ENCODE measurements at regions not wholly inside any gene's neighbourhood (a gene's known extent, or its start where the extent isn't known, plus 50 kb on each side); places are given as distances from the start of the nearest gene placed in this dataset.

DNA sequence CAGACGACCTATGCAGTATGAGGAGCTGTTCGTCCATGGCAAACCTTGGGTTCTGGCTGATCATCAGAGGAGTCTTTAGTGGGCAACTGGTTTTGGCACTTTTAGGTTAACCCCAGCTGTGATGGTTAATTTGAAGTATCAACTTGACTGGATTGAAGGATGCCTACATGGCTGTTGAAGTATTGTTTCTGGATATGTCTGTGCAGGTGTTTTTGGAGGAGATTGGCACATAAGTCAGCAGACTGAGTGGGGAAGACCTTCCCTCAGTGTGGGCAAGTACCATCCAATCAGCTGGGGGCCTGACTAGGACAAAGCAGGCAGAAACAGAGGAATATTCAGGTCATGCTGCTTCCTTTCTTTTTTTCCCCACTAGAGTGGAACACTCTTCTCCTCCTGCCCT lies 284.1 kb downstream of the NFKBIZ start:
- DNase-seq (ENCODE audit: low read depth), result no peak
- in situ Hi-C loops (cut with HindIII; ENCODE audit: low sequenced_read_pairs), result no loop called here

DNA sequence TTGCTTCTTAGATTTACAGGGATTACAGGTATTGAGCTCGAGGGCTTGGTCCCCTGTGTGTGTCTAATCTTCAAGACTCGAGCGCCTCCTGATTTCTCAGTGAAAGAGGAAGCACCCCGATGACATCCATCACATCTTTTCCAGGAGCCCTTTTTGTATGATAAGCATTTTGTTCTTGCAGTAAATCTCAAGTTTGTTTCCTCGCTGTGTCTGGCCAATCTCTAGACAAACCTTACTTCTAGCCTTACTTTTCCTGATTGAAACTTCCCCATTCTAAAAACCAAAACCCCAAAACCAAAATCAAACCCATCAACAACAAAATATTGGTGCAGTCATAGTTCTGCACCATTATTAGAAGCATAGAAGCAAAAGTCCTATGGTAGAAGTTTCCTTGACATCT lies 286.0 kb downstream of the NFKBIZ start:
- TF ChIP-seq, protein P1, sequence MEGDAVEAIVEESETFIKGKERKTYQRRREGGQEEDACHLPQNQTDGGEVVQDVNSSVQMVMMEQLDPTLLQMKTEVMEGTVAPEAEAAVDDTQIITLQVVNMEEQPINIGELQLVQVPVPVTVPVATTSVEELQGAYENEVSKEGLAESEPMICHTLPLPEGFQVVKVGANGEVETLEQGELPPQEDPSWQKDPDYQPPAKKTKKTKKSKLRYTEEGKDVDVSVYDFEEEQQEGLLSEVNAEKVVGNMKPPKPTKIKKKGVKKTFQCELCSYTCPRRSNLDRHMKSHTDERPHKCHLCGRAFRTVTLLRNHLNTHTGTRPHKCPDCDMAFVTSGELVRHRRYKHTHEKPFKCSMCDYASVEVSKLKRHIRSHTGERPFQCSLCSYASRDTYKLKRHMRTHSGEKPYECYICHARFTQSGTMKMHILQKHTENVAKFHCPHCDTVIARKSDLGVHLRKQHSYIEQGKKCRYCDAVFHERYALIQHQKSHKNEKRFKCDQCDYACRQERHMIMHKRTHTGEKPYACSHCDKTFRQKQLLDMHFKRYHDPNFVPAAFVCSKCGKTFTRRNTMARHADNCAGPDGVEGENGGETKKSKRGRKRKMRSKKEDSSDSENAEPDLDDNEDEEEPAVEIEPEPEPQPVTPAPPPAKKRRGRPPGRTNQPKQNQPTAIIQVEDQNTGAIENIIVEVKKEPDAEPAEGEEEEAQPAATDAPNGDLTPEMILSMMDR (IDR thresholded peaks at IDR 0.05; ENCODE audit: low read depth, low read length, missing control alignments), result no peak
- no peak overlapping the region for H3K4me3 ChIP-seq (ENCODE audit: low read depth, low read length)
- in situ Hi-C loops (cut with HindIII; ENCODE audit: low sequenced_read_pairs), result no loop called here
- no peak for DNase-seq (ENCODE audit: low read depth)

More for the DNA sequence above, 284.1 kb downstream of the NFKBIZ start:
- TF ChIP-seq, protein P1 (IDR thresholded peaks at IDR 0.05; ENCODE audit: low read depth, low read length, missing control alignments), result no peak
- no peak overlapping the region for H3K4me3 ChIP-seq (ENCODE audit: low read depth, low read length)

DNA sequence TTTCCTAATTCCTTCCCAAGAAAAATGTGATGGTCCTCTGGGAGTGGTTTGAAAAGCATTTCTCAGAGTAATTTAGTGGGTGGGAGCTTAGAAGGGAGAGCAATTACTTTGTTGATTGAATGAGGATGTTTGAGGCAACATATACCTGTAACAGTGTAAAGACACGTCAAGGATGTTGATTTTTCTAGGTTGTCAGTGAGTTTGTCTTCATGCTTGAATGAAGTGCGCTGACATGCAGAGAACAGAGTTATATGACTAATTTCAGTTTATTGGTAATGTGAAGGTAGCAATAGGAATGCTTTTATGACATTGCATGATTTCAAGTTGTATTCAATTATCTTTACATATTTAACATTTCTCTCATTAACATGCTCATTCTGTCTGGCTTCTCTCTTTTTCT lies 286.9 kb downstream of the NFKBIZ start:
- no peak overlapping the region for H3K4me3 ChIP-seq (ENCODE audit: low read depth, low read length)
- TF ChIP-seq, protein P1 (IDR thresholded peaks at IDR 0.05; ENCODE audit: low read depth, low read length, missing control alignments), result no peak
- in situ Hi-C loops (cut with HindIII; ENCODE audit: low sequenced_read_pairs), result no loop called here
- no peak for DNase-seq (ENCODE audit: low read depth)

DNA sequence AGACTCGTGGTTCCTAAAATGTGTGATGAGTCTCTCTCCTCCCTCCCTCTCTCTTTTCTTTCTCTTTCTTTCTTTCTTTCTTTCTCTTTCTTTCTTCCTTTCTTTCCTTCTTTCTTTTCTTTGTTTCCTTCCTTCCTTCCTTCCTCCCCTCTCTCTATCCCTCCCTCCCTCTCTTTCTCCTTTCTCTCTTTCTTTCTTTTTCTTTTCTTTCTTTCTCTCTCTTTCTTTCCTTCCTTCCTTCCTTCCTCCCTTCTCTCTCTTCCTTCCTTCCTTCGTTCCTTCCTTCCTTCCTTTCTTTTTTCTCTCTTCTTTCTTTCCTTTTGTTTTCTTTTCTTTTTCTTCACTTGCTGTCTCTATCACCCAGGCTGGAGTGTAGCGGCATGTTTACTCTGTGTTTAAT lies 290.8 kb downstream of the NFKBIZ start:
- in situ Hi-C loops (cut with HindIII; ENCODE audit: low sequenced_read_pairs), result no loop called here
- H3K4me3 ChIP-seq (ENCODE audit: low read depth, low read length), result no peak overlapping the region
- no peak for DNase-seq (ENCODE audit: low read depth)
- TF ChIP-seq, protein P1 (IDR thresholded peaks at IDR 0.05; ENCODE audit: low read depth, low read length, missing control alignments), result no peak

DNA sequence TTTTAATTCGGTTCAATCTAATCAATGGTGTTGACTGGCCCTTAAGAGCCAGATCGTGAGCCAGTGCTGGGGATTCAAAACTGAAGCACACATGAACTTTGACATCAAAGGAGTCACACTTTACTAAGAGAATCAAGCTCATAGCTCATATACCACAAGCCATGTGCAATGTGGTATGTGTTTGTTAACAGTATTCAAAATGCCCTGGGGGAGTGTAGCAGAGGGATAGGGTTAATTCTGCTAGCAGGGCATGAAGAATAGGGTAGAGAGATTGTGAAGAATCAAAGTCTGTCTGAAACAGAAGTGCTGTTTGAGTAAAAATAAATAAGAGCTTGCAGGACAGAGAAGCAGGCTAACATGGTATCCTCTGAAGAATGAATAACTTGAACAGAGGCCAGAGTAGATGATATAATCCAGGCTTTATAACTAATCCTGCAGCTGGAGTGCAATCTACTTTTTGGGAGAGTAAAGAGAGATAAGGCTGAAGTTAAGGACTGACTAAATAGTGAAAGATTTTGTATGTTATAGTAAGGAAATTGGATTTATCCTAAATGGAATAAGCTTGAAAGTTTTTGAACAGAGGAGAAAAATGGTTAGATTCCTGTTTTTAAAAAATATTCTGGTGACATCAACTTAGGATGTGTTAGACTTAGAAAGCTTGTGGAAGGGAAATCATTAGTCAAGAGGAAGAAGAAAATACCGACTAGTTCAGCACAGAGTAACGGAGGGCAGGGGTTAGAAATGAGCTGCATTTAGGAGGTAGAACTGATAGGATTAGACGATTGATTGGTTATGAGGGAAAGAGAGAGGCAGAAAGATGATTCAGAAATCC lies 292.0 kb downstream of the NFKBIZ start:
- no peak for DNase-seq (ENCODE audit: low read depth)
- no peak overlapping the region for H3K4me3 ChIP-seq (ENCODE audit: low read depth, low read length)
- in situ Hi-C loops (cut with HindIII; ENCODE audit: low sequenced_read_pairs), result no loop called here

DNA sequence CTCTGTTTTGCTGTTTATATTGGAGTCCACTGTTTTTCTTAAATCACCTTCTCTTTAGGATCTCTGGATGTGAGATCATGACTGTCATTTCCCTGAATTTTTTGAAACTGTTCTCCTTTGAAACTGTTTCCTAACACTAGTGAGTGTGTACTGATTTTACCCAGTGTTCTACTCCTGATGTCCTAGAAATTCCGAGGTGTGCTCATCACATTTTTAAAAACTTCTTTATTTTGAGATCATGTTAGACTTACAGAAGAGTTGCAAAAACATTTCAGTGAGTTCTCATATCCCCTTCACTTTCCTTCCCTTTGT lies 292.6 kb downstream of the NFKBIZ start:
- H3K4me3 ChIP-seq (ENCODE audit: low read depth, low read length), result no peak overlapping the region
- DNase-seq (ENCODE audit: low read depth), result no peak
- TF ChIP-seq, protein P1 (IDR thresholded peaks at IDR 0.05; ENCODE audit: low read depth, low read length, missing control alignments), result no peak
- in situ Hi-C loops (cut with HindIII; ENCODE audit: low sequenced_read_pairs), result no loop called here

More for the DNA sequence above, 292.0 kb downstream of the NFKBIZ start:
- TF ChIP-seq, protein P1 (IDR thresholded peaks at IDR 0.05; ENCODE audit: low read depth, low read length, missing control alignments), result no peak

Measured in astrocyte of the cerebellum (primary cell).